ENCODE measurements at regions not wholly inside any gene's neighbourhood (a gene's known extent, or its start where the extent isn't known, plus 50 kb on each side); places are given as distances from the start of the nearest gene placed in this dataset.
A peak's percentile ranks its signal among the peaks of the same experiment; 100 is the strongest.

GRCh38 chr1:223445402-223445801 is 52.2 kb downstream of the CCDC185 start:
- DNase-seq: no peak

- no peak for DNase-seq
These were observed 60.7 kb downstream of the CCDC185 start for GRCh38 chr1:223453902-223454301.

- DNase-seq: no peak
These were observed 61.7 kb downstream of the CCDC185 start for GRCh38 chr1:223454959-223455358.

- DNase-seq: no peak
These were observed 62.3 kb downstream of the CCDC185 start for GRCh38 chr1:223455470-223455869.

- DNase-seq: no peak
These were observed 63.5 kb downstream of the CCDC185 start for GRCh38 chr1:223456747-223457146.

- no peak for DNase-seq
These were observed 67.5 kb downstream of the CCDC185 start for GRCh38 chr1:223460566-223461189.

GRCh38 chr1:223462047-223462630 is 68.9 kb downstream of the CCDC185 start:
- no peak for DNase-seq

- DNase-seq: no peak
These were observed 69.7 kb downstream of the CCDC185 start for GRCh38 chr1:223462866-223463404.

- DNase-seq: peak; percentile 30
These were observed 72.9 kb downstream of the CCDC185 start for GRCh38 chr1:223466151-223466550.

- DNase-seq: no peak
These were observed 78.4 kb downstream of the CCDC185 start for GRCh38 chr1:223471566-223471965.

- DNase-seq: no peak
These were observed 78.8 kb downstream of the CCDC185 start for GRCh38 chr1:223472057-223472456.

- no peak for DNase-seq
These were observed 80.6 kb downstream of the CCDC185 start for GRCh38 chr1:223473601-223474344.

GRCh38 chr1:223474804-223475203 is 81.6 kb downstream of the CCDC185 start:
- no peak for DNase-seq

- no peak for DNase-seq
These were observed 84.2 kb downstream of the CCDC185 start for GRCh38 chr1:223477456-223477855.

- no peak for DNase-seq
These were observed 85.4 kb downstream of the CCDC185 start for GRCh38 chr1:223478606-223479005.

GRCh38 chr1:223479261-223479660 is 86.0 kb downstream of the CCDC185 start:
- DNase-seq: no peak

GRCh38 chr1:223479718-223480425 is 86.7 kb downstream of the CCDC185 start:
- DNase-seq: no peak

GRCh38 chr1:223482132-223482531 is 88.9 kb downstream of the CCDC185 start:
- no peak for DNase-seq

- no peak for DNase-seq
These were observed 89.6 kb downstream of the CCDC185 start for GRCh38 chr1:223482766-223483165.

GRCh38 chr1:223483511-223483910 is 90.3 kb downstream of the CCDC185 start:
- DNase-seq: no peak

GRCh38 chr1:223486366-223486765 is 93.2 kb downstream of the CCDC185 start:
- DNase-seq: peak; percentile 49

- DNase-seq: no peak
These were observed 94.0 kb downstream of the CCDC185 start for GRCh38 chr1:223486932-223487886.
